ENCODE measurements at regions not wholly inside any gene's neighbourhood (a gene's known extent, or its start where the extent isn't known, plus 50 kb on each side); places are given as distances from the start of the nearest gene placed in this dataset.

GRCh38 chr18:51321696-51322095 is 124.2 kb upstream of the MEX3C start:
- no peaks in the 10 kb centered on the region for H3K36me3 Mint-ChIP-seq (ENCODE audit: low read depth, unreplicated experiment)
- peaks cover 5% of the 10 kb centered on the region for H3K27me3 Mint-ChIP-seq (ENCODE audit: unreplicated experiment)
- TF ChIP-seq CTCF (IDR thresholded peaks at IDR 0.05; ENCODE audit: unreplicated experiment) = no peak
- no peak overlapping the region for H3K4me3 Mint-ChIP-seq (ENCODE audit: unreplicated experiment)
- DNase-seq (ENCODE audit: low spot score) = no peak
- no peaks in the 10 kb centered on the region for H3K9me3 Mint-ChIP-seq (ENCODE audit: unreplicated experiment)
- no peak overlapping the region for H3K27ac Mint-ChIP-seq (ENCODE audit: unreplicated experiment)
- no peaks in the 10 kb centered on the region for H3K4me1 Mint-ChIP-seq (ENCODE audit: unreplicated experiment)

GRCh38 chr18:51323961-51324360 is 126.5 kb upstream of the MEX3C start:
- H3K9me3 Mint-ChIP-seq (ENCODE audit: unreplicated experiment) = no peaks in the 10 kb centered on the region
- peaks cover 4% of the 10 kb centered on the region for H3K4me1 Mint-ChIP-seq (ENCODE audit: unreplicated experiment)
- DNase-seq (ENCODE audit: low spot score) = no peak
- no peak overlapping the region for H3K4me3 Mint-ChIP-seq (ENCODE audit: unreplicated experiment)
- H3K27ac Mint-ChIP-seq (ENCODE audit: unreplicated experiment) = no peak overlapping the region
- peaks cover 2% of the 10 kb centered on the region for H3K27me3 Mint-ChIP-seq (ENCODE audit: unreplicated experiment)
- TF ChIP-seq CTCF (IDR thresholded peaks at IDR 0.05; ENCODE audit: unreplicated experiment) = no peak
- no peaks in the 10 kb centered on the region for H3K36me3 Mint-ChIP-seq (ENCODE audit: low read depth, unreplicated experiment)

- DNase-seq (ENCODE audit: low spot score) = no peak
- TF ChIP-seq CTCF (IDR thresholded peaks at IDR 0.05; ENCODE audit: unreplicated experiment) = no peak
- Mint-ChIP-seq H3K4me1 (ENCODE audit: unreplicated experiment) (peaks cover 9% of the 10 kb centered on the region), H3K27me3 (ENCODE audit: unreplicated experiment) (peaks cover 2% of the 10 kb centered on the region), H3K27ac (ENCODE audit: unreplicated experiment) (no peak overlapping the region), H3K9me3 (ENCODE audit: unreplicated experiment) (no peaks in the 10 kb centered on the region), H3K36me3 (ENCODE audit: low read depth, unreplicated experiment) (no peaks in the 10 kb centered on the region), H3K4me3 (ENCODE audit: unreplicated experiment) (no peak overlapping the region)
Measured at GRCh38 chr18:51330148-51330547, 132.7 kb upstream of the MEX3C start.

- peaks cover 9% of the 10 kb centered on the region for H3K4me1 Mint-ChIP-seq (ENCODE audit: unreplicated experiment)
- H3K4me3 Mint-ChIP-seq (ENCODE audit: unreplicated experiment) = no peak overlapping the region
- DNase-seq (ENCODE audit: low spot score) = no peak
- H3K9me3 Mint-ChIP-seq (ENCODE audit: unreplicated experiment) = no peaks in the 10 kb centered on the region
- no peak for TF ChIP-seq CTCF (IDR thresholded peaks at IDR 0.05; ENCODE audit: unreplicated experiment)
- peaks cover 2% of the 10 kb centered on the region for H3K27me3 Mint-ChIP-seq (ENCODE audit: unreplicated experiment)
- H3K27ac Mint-ChIP-seq (ENCODE audit: unreplicated experiment) = no peak overlapping the region
- no peaks in the 10 kb centered on the region for H3K36me3 Mint-ChIP-seq (ENCODE audit: low read depth, unreplicated experiment)
Measured at GRCh38 chr18:51330739-51331138, 133.3 kb upstream of the MEX3C start.

GRCh38 chr18:51337406-51337805 is 139.9 kb upstream of the MEX3C start:
- no peak for TF ChIP-seq CTCF (IDR thresholded peaks at IDR 0.05; ENCODE audit: unreplicated experiment)
- DNase-seq (ENCODE audit: low spot score) = no peak
- H3K27ac Mint-ChIP-seq (ENCODE audit: unreplicated experiment) = no peak overlapping the region

More at GRCh38 chr18:51337406-51337805, 139.9 kb upstream of the MEX3C start:
- H3K9me3 Mint-ChIP-seq (ENCODE audit: unreplicated experiment) = no peaks in the 10 kb centered on the region
- no peaks in the 10 kb centered on the region for H3K4me1 Mint-ChIP-seq (ENCODE audit: unreplicated experiment)
- H3K36me3 Mint-ChIP-seq (ENCODE audit: low read depth, unreplicated experiment) = no peaks in the 10 kb centered on the region
- no peaks in the 10 kb centered on the region for H3K27me3 Mint-ChIP-seq (ENCODE audit: unreplicated experiment)
- H3K4me3 Mint-ChIP-seq (ENCODE audit: unreplicated experiment) = no peak overlapping the region

Data from endothelial cell (in vitro differentiated cells).